ENCODE measurements at regions not wholly inside any gene's neighbourhood (a gene's known extent, or its start where the extent isn't known, plus 50 kb on each side); places are given as distances from the start of the nearest gene placed in this dataset.
"Not testable (repeated sequence)": the region's sequence is repeated elsewhere in the genome, so short reads cannot be mapped to it uniquely, and the experiment has no call there.

- TF ChIP-seq TCF7L2 (IDR thresholded peaks at IDR 0.05; ENCODE audit: borderline replicate concordance, low read depth, low read length); CTCF (tag by site-specific recombination; IDR thresholded peaks at IDR 0.05); ZNF785 (tag by site-specific recombination; IDR thresholded peaks at IDR 0.05); OVOL3 (tag by site-specific recombination; IDR thresholded peaks at IDR 0.05): not testable (repeated sequence)
- TF ChIP-seq, protein P1, sequence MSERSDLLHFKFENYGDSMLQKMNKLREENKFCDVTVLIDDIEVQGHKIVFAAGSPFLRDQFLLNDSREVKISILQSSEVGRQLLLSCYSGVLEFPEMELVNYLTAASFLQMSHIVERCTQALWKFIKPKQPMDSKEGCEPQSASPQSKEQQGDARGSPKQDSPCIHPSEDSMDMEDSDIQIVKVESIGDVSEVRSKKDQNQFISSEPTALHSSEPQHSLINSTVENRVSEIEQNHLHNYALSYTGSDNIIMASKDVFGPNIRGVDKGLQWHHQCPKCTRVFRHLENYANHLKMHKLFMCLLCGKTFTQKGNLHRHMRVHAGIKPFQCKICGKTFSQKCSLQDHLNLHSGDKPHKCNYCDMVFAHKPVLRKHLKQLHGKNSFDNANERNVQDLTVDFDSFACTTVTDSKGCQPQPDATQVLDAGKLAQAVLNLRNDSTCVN (tag by site-specific recombination; optimal IDR thresholded peaks at IDR 0.05), result not testable (repeated sequence)
Observed at GRCh38 chr9:97193767-97194166, 113.7 kb upstream of the CCDC180 start.
